Activated CD4-positive, alpha-beta T cell treated with anti-CD3 and anti-CD28 coated beads for 36 hours (primary cell): ENCODE measurements at regions not wholly inside any gene's neighbourhood (a gene's known extent, or its start where the extent isn't known, plus 50 kb on each side); places are given as distances from the start of the nearest gene placed in this dataset.
"Not testable (repeated sequence)": the region's sequence is repeated elsewhere in the genome, so short reads cannot be mapped to it uniquely, and the experiment has no call there.

Experiments
- ATAC-seq: fragments of 200-7000 bp; cut with Tn5 transposase; one replicate; pipeline ENCODE4 v1.10.0; 2021; ENCODE audit warnings: mild to moderate bottlenecking, moderate library complexity
- CTCF ChIA-PET: fragments of 350-600 bp; sonication (Branson Sonifier 250); formaldehyde crosslinking; loops from one replicate; lab custom pipeline; 2021; ENCODE audit warnings: antibody characterized with exemption; lab: Charles Lee
- POLR2A ChIA-PET: fragments of 350-600 bp; sonication (Branson Sonifier 250); formaldehyde crosslinking; loops from one replicate; lab custom pipeline; 2021; ENCODE audit warnings: antibody characterized with exemption, inconsistent platforms; lab: Charles Lee
- DNase-seq: peaks from one replicate; pipeline ENCODE4 v3.0.0-alpha.2; 2020
- H3K27ac Mint-ChIP-seq: one replicate; pipeline ENCODE4 v1.8.0; 2021; ENCODE audit warnings: mixed read lengths
- H3K27me3 Mint-ChIP-seq: one replicate; pipeline ENCODE4 v1.8.0; 2021; ENCODE audit warnings: mixed read lengths
- H3K36me3 Mint-ChIP-seq: one replicate; pipeline ENCODE4 v1.8.0; 2021; ENCODE audit warnings: low read depth, mixed read lengths
- H3K4me1 Mint-ChIP-seq: one replicate; pipeline ENCODE4 v1.8.0; 2021; ENCODE audit warnings: mixed read lengths
- H3K4me3 Mint-ChIP-seq: one replicate; pipeline ENCODE4 v1.8.0; 2021; ENCODE audit warnings: mild to moderate bottlenecking, moderate library complexity, mixed read lengths
- H3K9me3 Mint-ChIP-seq: one replicate; pipeline ENCODE4 v1.8.0; 2021; ENCODE audit warnings: low read depth, mixed read lengths
- intact Hi-C, 2 experiments: fragments of 100-400 bp; cut with DNase I in 1 of 2; cut with micrococcal nuclease in 1 of 2; formaldehyde crosslinking; loops; one replicate each; pipeline versions ENCODE4 v1.14.2 to v1.15.1; 2022 to 2024; cut with DNase I, micrococcal nuclease

- Mint-ChIP-seq H3K27ac (no peak overlapping the region), H3K36me3 (no peaks in the 10 kb centered on the region), H3K9me3 (peaks cover 1% of the 10 kb centered on the region), H3K4me3 (no peak overlapping the region), H3K4me1 (no peaks in the 10 kb centered on the region), H3K27me3 (no peaks in the 10 kb centered on the region)
- ChIA-PET POLR2A (no interaction called here), CTCF (interaction anchor here (0.7 kb wide), 1 partner anchor 45 kb away, joined by 3 read pairs; no protein-coding TSS in a partner anchor)
- DNase-seq, result no peak
- ATAC-seq, result no peak
- intact Hi-C loops, result no loop called here
Measured at GRCh38 chr4:28001698-28002097, 1141.1 kb downstream of the STIM2 start.

- Mint-ChIP-seq H3K27me3 (no peaks in the 10 kb centered on the region), H3K4me3 (no peak overlapping the region), H3K4me1 (no peaks in the 10 kb centered on the region), H3K27ac (no peak overlapping the region), H3K36me3 (no peaks in the 10 kb centered on the region), H3K9me3 (peaks cover 1% of the 10 kb centered on the region)
- DNase-seq (no peak), ATAC-seq (no peak)
- intact Hi-C loops, result no loop called here
- CTCF ChIA-PET, result no interaction called here
- POLR2A ChIA-PET, result no interaction called here
Measured at GRCh38 chr4:28004520-28004919, 1143.9 kb downstream of the STIM2 start.

DNA sequence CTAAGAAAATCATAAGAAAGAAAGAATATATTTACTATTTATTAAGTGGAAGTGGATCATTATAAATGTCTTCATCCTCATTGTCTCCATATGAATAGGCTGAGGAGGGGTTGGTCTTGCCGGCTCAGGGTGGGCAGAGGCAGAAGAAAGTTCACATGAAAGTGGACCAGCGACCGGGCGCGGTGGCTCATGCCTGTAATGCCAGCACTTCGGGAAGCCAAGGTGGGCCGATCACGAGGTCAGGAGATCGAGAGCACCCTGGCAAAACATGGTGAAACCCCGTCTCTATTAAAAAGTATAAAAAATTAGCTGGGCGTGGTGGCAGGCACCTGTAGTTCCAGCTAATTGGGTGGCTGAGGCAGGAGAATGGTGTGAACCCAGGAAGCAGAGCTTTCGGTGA lies 1145.4 kb downstream of the STIM2 start:
- Mint-ChIP-seq H3K9me3 (peaks cover 1% of the 10 kb centered on the region), H3K4me3 (no peak overlapping the region), H3K27ac (no peak overlapping the region), H3K27me3 (no peaks in the 10 kb centered on the region), H3K4me1 (no peaks in the 10 kb centered on the region), H3K36me3 (no peaks in the 10 kb centered on the region)
- CTCF ChIA-PET, result no interaction called here
- POLR2A ChIA-PET, result no interaction called here
- intact Hi-C loops, result no loop called here
- DNase-seq, result no peak
- ATAC-seq, result no peak

- ChIA-PET CTCF (no interaction called here), POLR2A (no interaction called here)
- no peak overlapping the region for H3K27ac Mint-ChIP-seq
- no peaks in the 10 kb centered on the region for H3K27me3 Mint-ChIP-seq
- H3K4me1 Mint-ChIP-seq, result no peaks in the 10 kb centered on the region
- H3K36me3 Mint-ChIP-seq, result no peaks in the 10 kb centered on the region
- peaks cover 1% of the 10 kb centered on the region for H3K9me3 Mint-ChIP-seq
- ATAC-seq, result no peak
- DNase-seq, result no peak
- H3K4me3 Mint-ChIP-seq, result no peak overlapping the region
- intact Hi-C loops, result no loop called here
Measured at GRCh38 chr4:28007693-28008092, 1147.1 kb downstream of the STIM2 start.

DNA sequence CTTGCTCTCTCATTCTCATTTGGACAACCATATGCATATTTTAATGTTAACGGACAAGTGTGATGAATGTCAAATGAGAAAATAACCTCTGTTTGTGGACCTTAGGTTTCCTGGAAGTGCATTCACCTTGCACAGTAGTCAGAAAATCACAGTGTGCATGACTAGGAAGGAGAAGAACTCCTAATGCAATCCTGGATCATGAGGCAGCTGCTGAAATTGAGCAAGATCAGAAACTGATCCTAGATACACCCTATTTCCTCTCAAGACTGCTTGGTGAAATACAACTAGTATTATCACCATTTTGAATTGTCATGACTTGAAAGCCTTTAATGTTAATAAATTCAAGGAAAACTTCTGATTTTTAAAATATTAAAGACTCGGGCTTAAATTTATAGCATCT lies 1148.9 kb downstream of the STIM2 start:
- ChIA-PET POLR2A (no interaction called here), CTCF (no interaction called here)
- Mint-ChIP-seq H3K9me3 (no peaks in the 10 kb centered on the region), H3K27me3 (no peaks in the 10 kb centered on the region), H3K27ac (no peak overlapping the region), H3K4me3 (no peak overlapping the region), H3K36me3 (no peaks in the 10 kb centered on the region), H3K4me1 (no peaks in the 10 kb centered on the region)
- DNase-seq, result no peak
- intact Hi-C loops, result no loop called here
- no peak for ATAC-seq

DNA sequence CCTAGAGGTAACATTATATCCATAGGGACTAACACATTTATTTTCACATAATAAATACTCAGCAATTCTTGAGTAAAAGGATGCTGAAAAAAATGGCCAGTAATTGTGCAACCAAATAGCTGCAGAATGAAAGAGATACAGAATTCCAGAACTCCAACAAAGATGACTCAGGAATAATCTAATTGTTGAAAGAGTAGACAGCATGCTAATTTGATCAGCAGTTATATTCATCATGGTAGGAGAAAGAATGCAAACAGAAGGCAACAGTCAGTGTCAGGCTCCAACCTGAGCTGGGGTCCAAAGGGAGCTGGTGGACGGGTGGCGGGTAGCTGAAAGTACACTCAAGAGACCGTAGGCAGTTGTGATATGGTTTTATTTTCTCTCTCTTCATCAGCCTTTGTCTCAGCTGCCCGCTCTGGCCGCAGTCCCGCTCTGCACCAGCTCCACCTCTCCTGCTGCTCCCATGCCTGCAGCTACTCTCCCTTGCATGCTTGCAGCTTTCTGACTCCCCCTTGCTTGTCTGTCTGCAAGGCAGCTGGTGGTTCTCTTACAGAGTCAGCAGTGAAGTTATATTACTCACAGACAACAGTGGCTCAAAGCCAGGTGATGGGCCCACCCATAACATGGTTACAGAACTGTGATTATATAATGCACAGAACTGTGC lies 1150.1 kb downstream of the STIM2 start:
- no peak for ATAC-seq
- Mint-ChIP-seq H3K27ac (no peak overlapping the region), H3K9me3 (peaks cover 4% of the 10 kb centered on the region), H3K4me1 (no peaks in the 10 kb centered on the region), H3K27me3 (no peaks in the 10 kb centered on the region), H3K4me3 (no peak overlapping the region), H3K36me3 (no peaks in the 10 kb centered on the region)
- DNase-seq, result no peak
- POLR2A ChIA-PET, result no interaction called here
- intact Hi-C loops, result no loop called here
- CTCF ChIA-PET, result no interaction called here

DNA sequence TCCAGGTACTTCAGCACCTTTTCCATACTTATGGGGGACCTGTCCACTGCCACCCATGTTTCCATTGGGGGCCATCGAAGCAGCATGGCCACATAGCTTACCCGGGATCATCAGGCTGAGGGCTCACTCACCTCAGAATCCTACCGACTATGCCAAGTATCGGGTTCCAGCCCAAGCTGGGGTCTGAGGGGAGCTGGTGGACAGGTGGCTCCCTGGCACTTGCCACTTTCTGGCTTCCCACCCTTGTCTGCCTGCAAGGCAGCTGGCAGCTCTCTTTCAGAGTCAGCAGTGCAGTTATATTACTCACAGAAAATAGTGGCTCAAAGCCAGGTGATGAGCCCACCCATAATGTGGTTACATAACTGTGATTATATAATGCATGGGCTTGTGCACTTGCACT lies 1153.8 kb downstream of the STIM2 start:
- H3K9me3 Mint-ChIP-seq, result peaks cover 8% of the 10 kb centered on the region
- POLR2A ChIA-PET, result no interaction called here
- DNase-seq (no peak), ATAC-seq (no peak)
- CTCF ChIA-PET, result no interaction called here
- no peak overlapping the region for H3K4me3 Mint-ChIP-seq
- H3K4me1 Mint-ChIP-seq, result no peaks in the 10 kb centered on the region
- no peaks in the 10 kb centered on the region for H3K27me3 Mint-ChIP-seq
- no peaks in the 10 kb centered on the region for H3K36me3 Mint-ChIP-seq
- H3K27ac Mint-ChIP-seq, result no peak overlapping the region
- intact Hi-C loops, result no loop called here

GRCh38 chr4:28015996-28016395 lies 1155.4 kb downstream of the STIM2 start:
- intact Hi-C loops, result no loop called here

GRCh38 chr4:28038253-28038652 lies 1177.6 kb downstream of the STIM2 start:
- H3K36me3 Mint-ChIP-seq, ATAC-seq, H3K27ac Mint-ChIP-seq, CTCF ChIA-PET, POLR2A ChIA-PET, intact Hi-C loops, H3K27me3 Mint-ChIP-seq, H3K4me1 Mint-ChIP-seq, H3K4me3 Mint-ChIP-seq: not testable (repeated sequence)
- peak; percentile 6 for DNase-seq
- peaks cover 12% of the 10 kb centered on the region for H3K9me3 Mint-ChIP-seq

More at GRCh38 chr4:28015996-28016395, 1155.4 kb downstream of the STIM2 start:
- Mint-ChIP-seq H3K4me1 (no peaks in the 10 kb centered on the region), H3K27ac (no peak overlapping the region), H3K4me3 (no peak overlapping the region), H3K9me3 (peaks cover 12% of the 10 kb centered on the region), H3K36me3 (no peaks in the 10 kb centered on the region), H3K27me3 (no peaks in the 10 kb centered on the region)
- ChIA-PET CTCF (no interaction called here), POLR2A (no interaction called here)
- ATAC-seq, result no peak
- DNase-seq, result no peak

- peaks cover 6% of the 10 kb centered on the region for H3K9me3 Mint-ChIP-seq
- no peaks in the 10 kb centered on the region for H3K4me1 Mint-ChIP-seq
- ChIA-PET CTCF (no interaction called here), POLR2A (no interaction called here)
- no peaks in the 10 kb centered on the region for H3K36me3 Mint-ChIP-seq
- H3K27ac Mint-ChIP-seq, result no peak overlapping the region
- H3K27me3 Mint-ChIP-seq, result no peaks in the 10 kb centered on the region
- intact Hi-C loops, result no loop called here
- no peak for DNase-seq
- no peak for ATAC-seq
- no peak overlapping the region for H3K4me3 Mint-ChIP-seq
Measured at GRCh38 chr4:28062562-28062961, 1201.9 kb downstream of the STIM2 start.

GRCh38 chr4:28073860-28074555 lies 1213.4 kb downstream of the STIM2 start:
- POLR2A ChIA-PET, result no interaction called here
- Mint-ChIP-seq H3K4me3 (no peak overlapping the region), H3K4me1 (no peaks in the 10 kb centered on the region), H3K27me3 (no peaks in the 10 kb centered on the region), H3K27ac (no peak overlapping the region), H3K36me3 (no peaks in the 10 kb centered on the region), H3K9me3 (peaks cover 4% of the 10 kb centered on the region)
- CTCF ChIA-PET, result no interaction called here
- no peak for ATAC-seq
- intact Hi-C loops, result no loop called here
- DNase-seq, result no peak

- H3K36me3 Mint-ChIP-seq, result no peaks in the 10 kb centered on the region
- no peak overlapping the region for H3K4me3 Mint-ChIP-seq
- intact Hi-C loops, result no loop called here
- H3K27me3 Mint-ChIP-seq, result no peaks in the 10 kb centered on the region
- no peak overlapping the region for H3K27ac Mint-ChIP-seq
- peaks cover 15% of the 10 kb centered on the region for H3K9me3 Mint-ChIP-seq
- ChIA-PET POLR2A (no interaction called here), CTCF (no interaction called here)
- ATAC-seq, result no peak
- no peak for DNase-seq
- no peaks in the 10 kb centered on the region for H3K4me1 Mint-ChIP-seq
Measured at GRCh38 chr4:28075401-28075956, 1214.8 kb downstream of the STIM2 start.
